OCI-LY7 (cell line): ENCODE measurements at regions not wholly inside any gene's neighbourhood (a gene's known extent, or its start where the extent isn't known, plus 50 kb on each side); places are given as distances from the start of the nearest gene placed in this dataset.
"Not testable (repeated sequence)": the region's sequence is repeated elsewhere in the genome, so short reads cannot be mapped to it uniquely, and the experiment has no call there.

Source experiments
- CTCF ChIP-seq: fragments of 200-600 bp; sonication (generic); conservative IDR thresholded peaks from 2 replicates; pipeline ENCODE4 v1.5.1; 2014; ENCODE audit warnings: mild to moderate bottlenecking, antibody characterized with exemption, low read length, moderate library complexity, mixed read lengths
- EZH2phosphoT487 ChIP-seq: fragments of 200-600 bp; sonication (generic); IDR thresholded peaks from 2 replicates; pipeline ENCODE4 v1.6.1; 2018; ENCODE audit warnings: low read depth, borderline replicate concordance, mild to moderate bottlenecking, mixed run types, antibody characterized with exemption, low read length, moderate library complexity, mixed read lengths

GRCh38 chr10:8164640-8165039, 110.2 kb downstream of the GATA3 start:
- not testable (repeated sequence) for TF ChIP-seq CTCF, EZH2phosphoT487
